ENCODE measurements at regions not wholly inside any gene's neighbourhood (a gene's known extent, or its start where the extent isn't known, plus 50 kb on each side); places are given as distances from the start of the nearest gene placed in this dataset.
A peak's percentile ranks its signal among the peaks of the same experiment; 100 is the strongest.

DNA sequence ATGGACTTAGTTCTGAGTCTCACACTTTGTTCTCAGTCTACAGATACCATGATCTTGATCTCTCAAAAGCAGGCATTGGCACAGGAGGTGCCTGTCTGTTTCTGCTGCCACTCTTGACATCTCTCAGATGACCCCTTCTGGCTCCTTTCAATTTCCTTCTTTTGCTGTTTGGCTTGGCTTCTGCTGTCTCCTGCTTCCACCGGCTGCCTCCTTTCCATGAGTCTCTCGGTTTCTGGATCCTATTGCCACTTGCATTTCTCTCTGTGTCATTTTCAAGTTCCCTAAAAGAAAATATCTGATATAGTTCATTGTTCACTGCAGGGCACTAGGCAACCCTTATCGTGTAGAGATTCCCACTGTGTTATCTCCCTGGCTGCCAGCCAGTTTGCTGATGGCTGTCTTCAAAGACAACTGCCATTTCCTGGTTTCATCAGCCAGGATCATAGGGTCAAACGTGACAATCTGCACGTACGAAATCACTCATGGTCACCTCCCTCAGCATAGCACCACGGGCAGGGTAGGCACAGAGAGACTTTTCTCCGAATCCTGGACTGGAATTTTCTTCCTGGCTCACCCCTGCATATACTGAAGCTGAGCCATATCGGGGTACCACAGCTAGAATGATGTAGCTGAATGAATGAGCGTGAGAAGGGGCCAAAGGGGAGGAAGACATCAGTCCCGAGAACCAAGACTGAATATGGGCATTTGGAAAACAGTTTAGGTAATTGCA, 144.6 kb upstream of the TMEM170B start (continued):
- TF ChIP-seq ZBTB4 (CRISPR knock-in tag; IDR thresholded peaks at IDR 0.05; ENCODE audit: borderline replicate concordance) = peak; percentile 92; the same call in 1 of the 2 replicates
- TF ChIP-seq, protein P1, sequence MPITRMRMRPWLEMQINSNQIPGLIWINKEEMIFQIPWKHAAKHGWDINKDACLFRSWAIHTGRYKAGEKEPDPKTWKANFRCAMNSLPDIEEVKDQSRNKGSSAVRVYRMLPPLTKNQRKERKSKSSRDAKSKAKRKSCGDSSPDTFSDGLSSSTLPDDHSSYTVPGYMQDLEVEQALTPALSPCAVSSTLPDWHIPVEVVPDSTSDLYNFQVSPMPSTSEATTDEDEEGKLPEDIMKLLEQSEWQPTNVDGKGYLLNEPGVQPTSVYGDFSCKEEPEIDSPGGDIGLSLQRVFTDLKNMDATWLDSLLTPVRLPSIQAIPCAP (CRISPR knock-in tag; IDR thresholded peaks at IDR 0.05; ENCODE audit: low read depth) = no peak
- TF ChIP-seq ARID2 (CRISPR knock-in tag; IDR thresholded peaks at IDR 0.05; ENCODE audit: borderline replicate concordance) = no peak
- peak; percentile 89; the same call in 1 of the 2 replicates for TF ChIP-seq JUN (CRISPR knock-in tag; IDR thresholded peaks at IDR 0.05)
- no peak; the same call in 1 of the 2 replicates for TF ChIP-seq ZNF691 (CRISPR knock-in tag; IDR thresholded peaks at IDR 0.05; ENCODE audit: borderline replicate concordance, low read depth)
- TF ChIP-seq ZFAT (CRISPR knock-in tag; conservative IDR thresholded peaks at IDR 0.05) = no peak
- TF ChIP-seq NCOA2 (CRISPR knock-in tag; IDR thresholded peaks at IDR 0.05) = peak; percentile 98
- no peak for TF ChIP-seq RAD51 (IDR thresholded peaks at IDR 0.05; ENCODE audit: borderline replicate concordance)
- TF ChIP-seq HDAC6 (IDR thresholded peaks at IDR 0.05; ENCODE audit: low read depth, low read length) = no peak
- peak; percentile 100 for TF ChIP-seq ELF3 (CRISPR knock-in tag; IDR thresholded peaks at IDR 0.05)
- TF ChIP-seq SP4 (CRISPR knock-in tag; IDR thresholded peaks at IDR 0.05) = peak; percentile 62; the same call in 1 of the 2 replicates
- peak; percentile 37; the same call in 1 of the 2 replicates for TF ChIP-seq RBAK (CRISPR knock-in tag; IDR thresholded peaks at IDR 0.05)
- TF ChIP-seq TOPORS (CRISPR knock-in tag; IDR thresholded peaks at IDR 0.05) = peak; percentile 87; the same call in 1 of the 2 replicates
- peak; percentile 50; the same call in 1 of the 2 replicates for TF ChIP-seq SNAPC2 (CRISPR knock-in tag; IDR thresholded peaks at IDR 0.05)
- TF ChIP-seq ZNF670 (CRISPR knock-in tag; IDR thresholded peaks at IDR 0.05; ENCODE audit: borderline replicate concordance) = peak; percentile 77
- TF ChIP-seq, protein P2, sequence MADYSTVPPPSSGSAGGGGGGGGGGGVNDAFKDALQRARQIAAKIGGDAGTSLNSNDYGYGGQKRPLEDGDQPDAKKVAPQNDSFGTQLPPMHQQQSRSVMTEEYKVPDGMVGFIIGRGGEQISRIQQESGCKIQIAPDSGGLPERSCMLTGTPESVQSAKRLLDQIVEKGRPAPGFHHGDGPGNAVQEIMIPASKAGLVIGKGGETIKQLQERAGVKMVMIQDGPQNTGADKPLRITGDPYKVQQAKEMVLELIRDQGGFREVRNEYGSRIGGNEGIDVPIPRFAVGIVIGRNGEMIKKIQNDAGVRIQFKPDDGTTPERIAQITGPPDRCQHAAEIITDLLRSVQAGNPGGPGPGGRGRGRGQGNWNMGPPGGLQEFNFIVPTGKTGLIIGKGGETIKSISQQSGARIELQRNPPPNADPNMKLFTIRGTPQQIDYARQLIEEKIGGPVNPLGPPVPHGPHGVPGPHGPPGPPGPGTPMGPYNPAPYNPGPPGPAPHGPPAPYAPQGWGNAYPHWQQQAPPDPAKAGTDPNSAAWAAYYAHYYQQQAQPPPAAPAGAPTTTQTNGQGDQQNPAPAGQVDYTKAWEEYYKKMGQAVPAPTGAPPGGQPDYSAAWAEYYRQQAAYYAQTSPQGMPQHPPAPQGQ (CRISPR knock-in tag; IDR thresholded peaks at IDR 0.05; ENCODE audit: borderline replicate concordance) = 0 out of 2 replicates have a peak, but pooled peaks have one; percentile 97
- TF ChIP-seq, protein P3, sequence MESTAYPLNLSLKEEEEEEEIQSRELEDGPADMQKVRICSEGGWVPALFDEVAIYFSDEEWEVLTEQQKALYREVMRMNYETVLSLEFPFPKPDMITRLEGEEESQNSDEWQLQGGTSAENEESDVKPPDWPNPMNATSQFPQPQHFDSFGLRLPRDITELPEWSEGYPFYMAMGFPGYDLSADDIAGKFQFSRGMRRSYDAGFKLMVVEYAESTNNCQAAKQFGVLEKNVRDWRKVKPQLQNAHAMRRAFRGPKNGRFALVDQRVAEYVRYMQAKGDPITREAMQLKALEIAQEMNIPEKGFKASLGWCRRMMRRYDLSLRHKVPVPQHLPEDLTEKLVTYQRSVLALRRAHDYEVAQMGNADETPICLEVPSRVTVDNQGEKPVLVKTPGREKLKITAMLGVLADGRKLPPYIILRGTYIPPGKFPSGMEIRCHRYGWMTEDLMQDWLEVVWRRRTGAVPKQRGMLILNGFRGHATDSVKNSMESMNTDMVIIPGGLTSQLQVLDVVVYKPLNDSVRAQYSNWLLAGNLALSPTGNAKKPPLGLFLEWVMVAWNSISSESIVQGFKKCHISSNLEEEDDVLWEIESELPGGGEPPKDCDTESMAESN (CRISPR knock-in tag; conservative IDR thresholded peaks at IDR 0.05) = peak; percentile 79
- peak; percentile 96 for TF ChIP-seq TFE3 (CRISPR knock-in tag; IDR thresholded peaks at IDR 0.05)

Data from HepG2 (cell line).